Limb (tissue), 2 donors: ENCODE measurements at regions not wholly inside any gene's neighbourhood (a gene's known extent, or its start where the extent isn't known, plus 50 kb on each side); places are given as distances from the start of the nearest gene placed in this dataset.
"Not testable (repeated sequence)": the region's sequence is repeated elsewhere in the genome, so short reads cannot be mapped to it uniquely, and the experiment has no call there.

ENCODE experiments used
- DNase-seq, 2 donors: peaks; one replicate each; pipeline ENCODE4 v3.0.0-alpha.2; 2016; ENCODE audit errors: extremely low spot score in 2 of 2

DNA sequence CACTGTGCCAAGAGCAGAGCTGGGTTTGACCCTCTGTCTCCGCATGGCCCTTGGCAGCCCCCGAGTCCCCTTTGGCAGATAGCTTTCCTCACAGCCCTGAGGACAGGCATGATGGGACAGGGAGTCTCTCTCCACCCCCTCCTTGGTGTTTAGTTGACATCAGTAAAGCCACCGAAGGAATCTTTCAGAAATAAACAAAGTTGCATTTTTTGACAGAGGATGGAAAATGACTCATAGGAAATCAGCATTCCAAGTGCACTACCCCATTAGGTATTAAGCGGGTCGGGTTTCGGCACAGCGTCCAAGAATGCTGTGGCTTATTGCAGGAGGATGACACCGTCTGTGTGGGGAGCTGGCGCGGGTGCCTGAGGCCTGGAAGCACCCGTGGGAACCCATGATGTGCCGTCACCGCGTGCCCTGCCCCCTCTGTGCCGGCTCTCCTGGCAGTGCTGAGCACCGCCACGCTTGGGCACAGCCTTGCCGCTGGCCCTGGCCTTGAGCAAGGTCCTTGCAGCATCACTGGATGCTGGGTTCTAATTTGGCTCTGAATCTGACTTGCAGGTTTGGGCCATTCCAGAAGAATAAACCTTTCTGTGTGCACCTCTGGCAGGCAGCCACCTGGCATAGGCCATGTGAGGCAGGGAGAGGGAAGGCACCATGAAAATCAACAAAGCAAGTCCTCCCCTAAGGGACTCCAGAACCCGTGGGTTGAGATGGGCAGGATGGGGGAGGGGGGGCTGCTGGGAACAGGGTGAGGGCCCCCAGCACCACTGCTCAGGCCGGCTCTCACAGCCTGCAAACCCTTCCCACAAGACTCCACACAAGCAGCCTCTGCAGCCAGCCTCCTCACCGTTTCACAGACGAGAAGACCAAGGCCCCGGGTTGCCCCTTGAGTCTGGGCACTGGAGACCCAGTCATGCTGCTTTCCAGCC, 50.5 kb upstream of the ZNF469 start:
- peak; percentile 22 to 56 for DNase-seq

DNA sequence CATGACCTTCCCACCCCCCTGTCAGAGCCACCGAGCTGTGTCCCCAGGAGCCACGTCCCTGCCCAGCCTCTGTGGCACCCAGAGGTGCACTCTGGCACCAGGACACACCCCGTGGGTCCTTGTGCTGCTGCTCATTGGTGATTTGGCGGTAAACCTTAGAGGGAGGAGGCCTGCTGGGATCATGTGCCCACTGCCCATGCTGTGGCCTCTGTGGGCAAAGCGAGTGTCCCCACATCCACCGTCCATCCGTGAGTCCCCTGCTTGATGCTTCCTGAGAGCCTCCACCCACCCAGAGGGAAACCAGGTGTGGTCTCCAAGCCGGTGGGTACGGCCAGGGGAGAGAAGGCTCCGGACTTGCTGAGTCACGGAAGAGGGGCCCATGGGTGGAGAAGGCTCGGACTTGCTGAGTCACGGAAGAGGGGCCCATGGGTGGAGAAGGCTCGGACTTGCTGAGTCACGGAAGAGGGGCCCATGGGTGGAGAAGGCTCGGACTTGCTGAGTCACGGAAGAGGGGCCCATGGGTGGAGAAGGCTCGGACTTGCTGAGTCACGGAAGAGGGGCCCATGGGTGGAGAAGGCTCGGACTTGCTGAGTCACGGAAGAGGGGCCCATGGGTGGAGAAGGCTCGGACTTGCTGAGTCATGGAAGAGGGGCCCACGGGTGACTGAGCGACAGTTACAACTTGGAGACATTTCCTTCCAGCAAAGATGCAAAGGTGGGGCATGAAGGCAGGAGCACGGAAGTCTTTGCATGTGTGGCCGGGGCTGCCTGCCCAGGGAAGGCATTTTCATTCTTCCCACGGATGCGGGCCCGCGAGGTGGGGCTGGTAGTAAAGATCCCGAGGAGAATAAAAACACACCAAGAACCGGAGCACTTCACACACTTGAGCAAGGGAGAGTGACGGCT, 49.6 kb upstream of the ZNF469 start:
- not testable (repeated sequence) for DNase-seq
